Keratinocyte (primary cell): ENCODE measurements at regions not wholly inside any gene's neighbourhood (a gene's known extent, or its start where the extent isn't known, plus 50 kb on each side); places are given as distances from the start of the nearest gene placed in this dataset.

Experiments used
- DNase-seq: peaks from one replicate; pipeline ENCODE4 v3.0.0-alpha.2; 2011; ENCODE audit warnings: low read depth, missing footprints, low spot score
- FAIRE-seq: peaks from 2 replicates; lab custom pipeline; 2011; peaks lifted over from hg19 to GRCh38; lab: Jason Lieb, UNC
- H2AFZ ChIP-seq: 2 replicates; pipeline ENCODE4 v1.6.0; 2012; ENCODE audit warnings: low read length, control low read depth, inconsistent platforms; ENCODE audit not compliant: control insufficient read depth
- H3K27ac ChIP-seq: 2 replicates; pipeline ENCODE4 v1.5.1; 2011; ENCODE audit warnings: low read length; ENCODE audit not compliant: control insufficient read depth, insufficient read depth
- H3K27me3 ChIP-seq: 3 replicates; pipeline ENCODE4 v1.6.0; 2011; ENCODE audit warnings: low read length; ENCODE audit not compliant: control insufficient read depth, insufficient read depth; ENCODE audit errors: extremely low read depth
- H3K36me3 ChIP-seq, 2 experiments: 2 replicates in 1 of 2; 3 replicates in 1 of 2; pipeline ENCODE4 v1.5.1; 2011; ENCODE audit warnings: low read length in 2 of 2, mild to moderate bottlenecking in 1 of 2; ENCODE audit not compliant: control insufficient read depth in 2 of 2, insufficient read depth in 2 of 2; ENCODE audit errors: extremely low read depth in 1 of 2
- H3K4me1 ChIP-seq: 3 replicates; pipeline ENCODE4 v1.5.1; 2011; ENCODE audit warnings: low read length; ENCODE audit not compliant: control insufficient read depth, insufficient read depth; ENCODE audit errors: extremely low read depth
- H3K4me2 ChIP-seq: 3 replicates; pipeline ENCODE4 v1.6.0; 2011; ENCODE audit warnings: low read depth, low read length; ENCODE audit not compliant: control insufficient read depth, insufficient read depth; ENCODE audit errors: extremely low read depth
- H3K4me3 ChIP-seq, 3 experiments: fragments of 200-600 bp in 1 of 3; sonication (generic) in 1 of 3; 2 replicates in 2 of 3; 3 replicates in 1 of 3; pipeline ENCODE4 v1.5.1; 2011 to 2016; ENCODE audit warnings: low read length in 3 of 3, mild to moderate bottlenecking in 3 of 3, control low read depth in 2 of 3, inconsistent platforms in 1 of 3, low read depth in 1 of 3, mixed read lengths in 1 of 3, mixed run types in 1 of 3, moderate library complexity in 1 of 3; ENCODE audit not compliant: control insufficient read depth in 2 of 3, insufficient read depth in 2 of 3; ENCODE audit errors: extremely low read depth in 1 of 3
- H3K79me2 ChIP-seq: 2 replicates; pipeline ENCODE4 v1.6.0; 2012; ENCODE audit warnings: low read length; ENCODE audit not compliant: control insufficient read depth, insufficient read depth
- H3K9ac ChIP-seq: 3 replicates; pipeline ENCODE4 v1.6.0; 2011; ENCODE audit warnings: low read length; ENCODE audit not compliant: control insufficient read depth, insufficient read depth; ENCODE audit errors: extremely low read depth
- H3K9me1 ChIP-seq: 3 replicates; pipeline ENCODE4 v1.6.0; 2011; ENCODE audit warnings: low read length; ENCODE audit not compliant: control insufficient read depth, insufficient read depth; ENCODE audit errors: extremely low read depth
- H3K9me3 ChIP-seq: 2 replicates; pipeline ENCODE4 v1.5.1; 2012; ENCODE audit warnings: low read depth, low read length; ENCODE audit not compliant: control insufficient read depth
- H4K20me1 ChIP-seq: 3 replicates; pipeline ENCODE4 v1.6.0; 2011; ENCODE audit warnings: low read length; ENCODE audit not compliant: control insufficient read depth, insufficient read depth; ENCODE audit errors: extremely low read depth
- EZH2 ChIP-seq: IDR thresholded peaks from one replicate; pipeline ENCODE4 v1.6.1; 2012; ENCODE audit warnings: inconsistent platforms, mild to moderate bottlenecking, low read length, moderate library complexity
- dilution Hi-C: fragments of 300-500 bp; cut with MboI; formaldehyde crosslinking; loops from one replicate; pipeline ENCODE4 v1.7.0; 2020; ENCODE audit warnings: low sequenced_read_pairs; ENCODE audit not compliant: extremely low pct_ligation_motif_present
- TF ChIP-seq, protein P1 (sequence below), 3 experiments: IDR thresholded peaks in 1 of 3; conservative IDR thresholded peaks in 1 of 3; optimal IDR thresholded peaks in 1 of 3; 2 replicates in 2 of 3; 3 replicates in 1 of 3; pipeline versions ENCODE3 to v1.5.1; 2011; ENCODE audit warnings: low read length in 3 of 3, mild to moderate bottlenecking in 3 of 3, moderate library complexity in 2 of 3, control low read depth in 1 of 3, inconsistent platforms in 1 of 3; ENCODE audit not compliant: insufficient read depth in 2 of 3; ENCODE audit errors: extremely low read depth in 1 of 3

DNA sequence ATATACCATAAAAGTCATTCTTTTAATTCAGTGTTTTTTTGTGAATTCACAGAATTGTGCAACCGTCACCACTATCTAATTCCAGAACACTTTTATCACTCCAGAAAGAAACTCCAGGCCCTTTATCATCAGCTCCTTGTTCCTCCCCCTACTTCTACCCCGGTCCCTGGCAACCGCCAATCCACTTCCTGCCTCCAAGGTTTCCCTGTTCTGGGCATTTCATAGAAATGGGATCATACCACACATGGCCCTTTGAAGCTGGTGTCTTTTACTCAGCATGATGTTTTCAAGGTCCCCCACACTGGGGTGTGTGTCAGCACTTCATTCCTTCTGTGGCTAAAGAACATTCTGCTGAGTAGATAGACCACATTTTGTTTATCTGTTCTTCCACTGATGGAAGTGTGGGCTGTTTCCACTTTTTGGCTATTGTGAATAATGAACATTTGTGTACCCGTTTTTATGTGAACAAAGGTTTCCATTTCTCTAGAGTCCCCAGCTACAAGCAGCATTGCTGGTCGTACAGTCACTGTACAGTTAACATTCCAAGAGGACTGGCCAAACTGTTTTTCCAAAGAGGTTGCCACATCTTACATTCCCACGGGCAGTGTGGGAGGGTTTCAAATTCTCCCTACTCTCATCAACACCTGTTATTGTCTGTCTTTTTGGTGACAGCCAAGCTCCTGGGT, 75.8 kb upstream of the ZNF469 start:
- H3K27ac ChIP-seq: no peak overlapping the region
- no peaks in the 10 kb centered on the region for H3K79me2 ChIP-seq
- no peak overlapping the region for H3K4me2 ChIP-seq
- peaks cover 3% of the 10 kb centered on the region for H3K27me3 ChIP-seq
- H3K4me1 ChIP-seq: peaks cover 19% of the 10 kb centered on the region
- no peaks in the 10 kb centered on the region for H3K9me1 ChIP-seq
- no peak overlapping the region for H2AFZ ChIP-seq
- H3K4me3 ChIP-seq: no peak overlapping the region
- DNase-seq (no peak), FAIRE-seq (no peak)
- H3K9me3 ChIP-seq: no peaks in the 10 kb centered on the region
- no peaks in the 10 kb centered on the region for H3K36me3 ChIP-seq
- H3K9ac ChIP-seq: no peak overlapping the region
- TF ChIP-seq, protein P1, sequence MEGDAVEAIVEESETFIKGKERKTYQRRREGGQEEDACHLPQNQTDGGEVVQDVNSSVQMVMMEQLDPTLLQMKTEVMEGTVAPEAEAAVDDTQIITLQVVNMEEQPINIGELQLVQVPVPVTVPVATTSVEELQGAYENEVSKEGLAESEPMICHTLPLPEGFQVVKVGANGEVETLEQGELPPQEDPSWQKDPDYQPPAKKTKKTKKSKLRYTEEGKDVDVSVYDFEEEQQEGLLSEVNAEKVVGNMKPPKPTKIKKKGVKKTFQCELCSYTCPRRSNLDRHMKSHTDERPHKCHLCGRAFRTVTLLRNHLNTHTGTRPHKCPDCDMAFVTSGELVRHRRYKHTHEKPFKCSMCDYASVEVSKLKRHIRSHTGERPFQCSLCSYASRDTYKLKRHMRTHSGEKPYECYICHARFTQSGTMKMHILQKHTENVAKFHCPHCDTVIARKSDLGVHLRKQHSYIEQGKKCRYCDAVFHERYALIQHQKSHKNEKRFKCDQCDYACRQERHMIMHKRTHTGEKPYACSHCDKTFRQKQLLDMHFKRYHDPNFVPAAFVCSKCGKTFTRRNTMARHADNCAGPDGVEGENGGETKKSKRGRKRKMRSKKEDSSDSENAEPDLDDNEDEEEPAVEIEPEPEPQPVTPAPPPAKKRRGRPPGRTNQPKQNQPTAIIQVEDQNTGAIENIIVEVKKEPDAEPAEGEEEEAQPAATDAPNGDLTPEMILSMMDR (optimal IDR thresholded peaks at IDR 0.05 in 1 of 3, IDR thresholded peaks at IDR 0.05 in 1 of 3, conservative IDR thresholded peaks at IDR 0.05 in 1 of 3; ENCODE audit: extremely low read depth in 1 of 3, insufficient read depth in 2 of 3, low read length in 3 of 3): no peak
- TF ChIP-seq EZH2: no peak
- dilution Hi-C loops: no loop called here
- H4K20me1 ChIP-seq: no peaks in the 10 kb centered on the region

DNA sequence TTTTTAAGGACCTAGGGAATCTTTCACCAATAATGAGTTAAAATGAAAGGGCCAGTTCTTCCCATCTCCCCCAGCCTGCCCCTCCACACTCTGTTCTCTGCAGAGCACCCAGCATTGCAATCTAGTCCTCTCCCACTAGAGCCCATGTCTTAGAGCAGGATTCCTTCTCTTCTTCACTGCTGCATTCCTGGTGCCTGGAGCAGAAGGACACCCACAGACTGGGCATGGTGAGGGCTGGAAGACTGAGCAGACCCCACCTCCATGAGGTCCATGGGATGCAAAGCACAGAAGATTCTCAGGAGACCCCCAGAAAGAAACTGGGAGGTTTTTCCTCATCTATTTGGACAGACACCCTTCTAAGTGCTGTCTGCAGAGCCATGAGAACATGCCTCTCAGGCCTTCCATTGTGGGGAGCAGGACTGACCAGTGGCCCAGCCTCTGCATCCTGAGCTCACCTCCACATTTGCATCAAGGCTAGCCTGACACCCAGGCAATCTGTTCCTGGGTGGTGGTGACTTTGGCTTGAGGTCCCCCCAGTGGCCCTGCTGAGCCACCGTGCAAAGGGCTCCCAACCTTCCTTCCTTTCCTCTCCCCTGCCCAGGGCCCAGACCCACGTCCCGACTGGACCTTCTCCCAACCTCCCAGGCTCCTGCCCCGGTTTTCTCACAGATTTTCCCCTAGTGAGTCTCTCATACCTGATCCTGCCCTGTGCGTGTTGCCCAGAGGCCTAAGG, 74.2 kb upstream of the ZNF469 start:
- H3K9me3 ChIP-seq: peaks cover 2% of the 10 kb centered on the region
- H3K27me3 ChIP-seq: peaks cover 3% of the 10 kb centered on the region
- no peak overlapping the region for H3K4me2 ChIP-seq
- H3K36me3 ChIP-seq: no peaks in the 10 kb centered on the region
- no peaks in the 10 kb centered on the region for H3K79me2 ChIP-seq
- dilution Hi-C loops: no loop called here
- H4K20me1 ChIP-seq: no peaks in the 10 kb centered on the region
- no peak overlapping the region for H2AFZ ChIP-seq
- H3K9me1 ChIP-seq: no peaks in the 10 kb centered on the region
- H3K27ac ChIP-seq: no peak overlapping the region
- H3K9ac ChIP-seq: no peak overlapping the region
- TF ChIP-seq, protein P1 (optimal IDR thresholded peaks at IDR 0.05 in 1 of 3, IDR thresholded peaks at IDR 0.05 in 1 of 3, conservative IDR thresholded peaks at IDR 0.05 in 1 of 3; ENCODE audit: extremely low read depth in 1 of 3, insufficient read depth in 2 of 3, low read length in 3 of 3): peak in 1 of 3 experiments; percentile 17
- no peak for TF ChIP-seq EZH2
- DNase-seq (no peak), FAIRE-seq (no peak)
- no peak overlapping the region for H3K4me3 ChIP-seq
- peaks cover 13% of the 10 kb centered on the region for H3K4me1 ChIP-seq
